Nucleus accumbens (tissue), 56 donors: ENCODE measurements at regions not wholly inside any gene's neighbourhood (a gene's known extent, or its start where the extent isn't known, plus 50 kb on each side); places are given as distances from the start of the nearest gene placed in this dataset.

ENCODE experiments used
- DNase-seq, 56 donors: peaks; one replicate each; lab custom pipeline; 2025; lab: John Stamatoyannopoulos, UW

DNA sequence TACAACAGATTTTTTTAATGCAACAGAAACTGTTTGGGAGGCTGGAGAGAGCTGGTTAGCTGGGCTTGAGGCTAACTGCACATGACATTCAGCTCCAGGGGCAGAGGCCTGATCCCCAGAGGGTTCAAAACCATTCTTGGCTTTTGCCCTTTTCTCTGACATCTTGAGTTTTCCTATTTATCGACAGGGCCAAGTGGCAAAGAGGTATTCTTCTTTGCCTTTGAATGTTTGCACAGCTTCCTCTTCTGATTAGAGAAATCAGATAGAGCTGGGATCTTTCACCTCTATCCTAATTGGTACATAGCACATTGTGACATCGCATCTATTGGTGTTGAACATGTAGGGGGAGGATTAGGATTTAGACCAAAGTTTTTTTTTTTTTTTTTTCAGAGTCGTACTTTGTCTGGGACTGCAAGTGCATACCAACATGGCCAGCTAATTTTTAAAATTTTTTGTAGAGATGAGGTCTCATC, 143.7 kb downstream of the ACTBL2 start:
- DNase-seq, result no peak

GRCh38 chr5:57338068-57338867, 144.3 kb downstream of the ACTBL2 start:
- DNase-seq, result no peak

DNA sequence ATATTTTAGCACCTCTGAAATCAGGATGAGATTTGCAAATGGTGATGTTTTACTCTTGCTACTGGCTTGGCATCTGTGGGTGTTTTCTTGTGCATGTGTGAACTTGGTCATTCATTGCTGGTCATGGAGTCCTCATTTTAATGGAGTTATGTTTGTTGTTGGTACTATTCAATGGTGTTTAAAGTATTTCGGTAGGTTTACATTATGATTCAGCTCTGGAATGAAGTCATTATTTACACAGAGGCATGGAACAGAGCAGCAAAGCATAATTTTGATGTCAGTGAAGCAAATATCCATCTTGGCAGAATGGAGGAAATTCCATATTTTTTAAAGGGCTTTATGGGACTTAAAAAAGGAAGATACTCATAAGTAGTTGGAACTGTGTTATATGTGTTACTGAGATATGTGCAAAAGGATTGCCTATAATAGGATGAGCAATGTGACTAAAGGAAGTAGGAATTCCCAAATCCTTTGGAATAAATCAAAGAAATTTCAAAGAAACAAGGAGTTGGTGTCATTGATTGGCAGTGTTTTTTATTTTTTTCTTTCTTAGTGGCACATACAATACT, 147.4 kb downstream of the ACTBL2 start:
- no peak for DNase-seq

DNA sequence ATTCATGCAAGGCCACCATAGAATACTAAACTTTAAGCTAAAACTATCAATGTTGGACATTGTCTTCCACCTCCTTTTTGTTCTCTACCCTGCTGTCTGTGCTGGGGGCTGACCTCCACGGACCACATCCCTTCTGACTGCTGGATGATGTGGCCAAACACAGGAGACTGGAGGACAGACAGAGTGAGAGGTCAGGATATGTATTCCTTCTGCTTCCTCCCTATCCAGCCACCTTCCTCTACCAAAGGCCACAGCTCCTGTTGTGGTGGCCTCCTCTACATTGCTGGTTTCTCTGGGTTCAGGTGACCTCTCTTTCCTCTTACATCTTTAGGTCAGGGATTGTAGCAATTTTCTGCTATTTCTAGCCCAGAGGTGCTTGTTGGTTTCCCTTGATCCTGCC, 148.1 kb downstream of the ACTBL2 start:
- no peak for DNase-seq

DNA sequence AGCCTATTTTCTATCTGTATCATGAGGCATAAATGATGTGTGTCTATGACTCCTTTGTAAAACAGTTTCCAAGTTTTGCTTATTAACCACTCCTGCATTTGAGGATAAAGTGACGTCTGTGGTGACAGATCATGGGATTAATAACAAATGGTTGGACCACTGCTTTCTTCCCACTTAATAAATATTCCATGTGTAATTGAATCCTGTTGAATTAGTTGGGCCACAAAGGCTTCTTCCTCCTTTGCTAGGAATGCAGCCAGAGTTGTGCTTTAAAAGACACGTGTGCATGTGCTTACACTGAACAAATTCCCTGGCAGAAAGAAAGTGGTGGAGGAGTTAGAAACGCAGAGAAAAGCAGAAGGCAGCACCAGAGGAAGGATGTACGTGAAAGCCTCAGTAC, 150.2 kb downstream of the ACTBL2 start:
- DNase-seq, result no peak

DNA sequence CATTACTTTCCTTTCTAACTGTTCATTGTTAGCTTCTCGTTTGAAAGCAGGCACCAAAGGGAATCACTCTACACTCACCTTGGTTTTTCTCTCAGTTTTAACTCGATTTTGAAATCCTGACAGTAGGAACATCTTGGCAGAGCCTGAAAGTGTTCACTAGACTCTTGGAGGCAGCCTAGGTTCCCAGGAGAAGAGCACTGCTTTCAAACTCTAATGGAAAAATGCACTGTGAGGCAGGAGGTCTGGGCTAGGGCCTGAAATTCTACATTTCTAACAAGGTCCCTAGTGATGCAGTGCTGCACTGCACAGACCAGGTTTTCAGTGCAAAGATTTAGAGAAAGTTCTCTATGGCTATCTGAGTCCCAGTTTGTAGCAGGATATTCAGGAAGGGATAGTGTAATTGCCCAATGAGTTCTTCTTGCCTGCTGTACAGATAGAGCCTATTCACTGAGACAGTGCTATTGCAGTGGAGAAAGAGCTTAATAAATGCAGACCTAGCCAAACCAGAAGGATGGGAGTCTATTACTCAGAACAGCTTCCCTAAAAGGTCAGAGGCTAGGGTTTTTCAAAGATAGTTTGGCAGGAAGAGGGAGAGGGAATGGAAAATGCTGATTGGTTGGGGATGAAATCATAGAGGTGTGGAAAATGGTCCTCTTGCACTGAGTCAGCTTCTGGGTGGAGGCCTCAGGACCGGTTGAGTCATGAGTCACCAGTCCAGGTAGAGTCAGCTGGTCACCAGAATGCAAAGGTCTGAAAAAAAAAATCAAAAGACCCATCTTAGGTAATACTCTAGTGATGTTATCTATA, 153.9 kb downstream of the GPBP1 start:
- DNase-seq, result no peak

- DNase-seq, result no peak
Observed at GRCh38 chr5:57325678-57326397, 152.0 kb downstream of the GPBP1 start.

DNA sequence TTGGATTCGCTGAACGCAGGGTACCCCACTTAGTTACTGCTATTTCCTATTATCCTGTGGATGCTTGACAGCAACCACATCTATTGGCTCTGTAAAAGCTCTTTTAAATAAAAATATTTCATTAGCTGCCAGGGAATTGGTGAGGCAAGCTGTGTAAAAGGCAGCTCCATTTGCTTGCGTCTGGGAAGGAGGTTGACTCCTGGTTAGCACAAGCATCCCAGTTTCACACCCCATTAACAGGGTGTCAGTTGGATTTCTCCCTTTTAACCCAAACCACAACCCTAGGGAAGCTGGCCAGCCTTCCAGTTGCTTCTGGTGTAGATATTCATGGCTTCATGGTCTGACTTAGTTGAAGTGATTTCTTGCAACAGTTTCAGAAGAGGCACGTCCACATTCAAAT, 151.0 kb downstream of the GPBP1 start:
- DNase-seq, result no peak

GRCh38 chr5:57324181-57324580, 150.3 kb downstream of the GPBP1 start:
- no peak for DNase-seq

- DNase-seq, result no peak
Observed at GRCh38 chr5:57320582-57320981, 146.7 kb downstream of the GPBP1 start.

DNA sequence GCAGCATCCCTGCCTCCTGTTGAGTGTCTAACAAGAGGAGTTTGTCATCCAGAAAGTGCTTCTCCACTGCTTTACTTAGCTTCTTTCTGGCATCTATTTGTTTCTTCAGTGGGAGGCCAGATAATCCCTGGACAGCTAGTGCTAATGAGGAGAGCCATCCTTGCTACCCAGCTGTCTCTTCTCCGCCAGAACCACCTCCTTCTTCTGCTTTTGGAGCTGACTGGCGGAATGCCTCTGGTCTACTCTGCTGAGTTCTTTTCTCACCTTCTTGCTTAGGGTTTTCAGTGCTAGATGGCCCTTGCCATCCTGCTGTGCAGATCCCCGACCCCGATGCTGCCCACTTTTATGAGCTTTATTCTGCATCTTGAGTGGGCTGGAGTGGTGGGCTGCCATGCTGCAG, 145.8 kb downstream of the GPBP1 start:
- no peak for DNase-seq

GRCh38 chr5:57318251-57318650, 144.4 kb downstream of the GPBP1 start:
- no peak for DNase-seq

GRCh38 chr5:57317341-57317740, 143.5 kb downstream of the GPBP1 start:
- DNase-seq, result no peak

DNA sequence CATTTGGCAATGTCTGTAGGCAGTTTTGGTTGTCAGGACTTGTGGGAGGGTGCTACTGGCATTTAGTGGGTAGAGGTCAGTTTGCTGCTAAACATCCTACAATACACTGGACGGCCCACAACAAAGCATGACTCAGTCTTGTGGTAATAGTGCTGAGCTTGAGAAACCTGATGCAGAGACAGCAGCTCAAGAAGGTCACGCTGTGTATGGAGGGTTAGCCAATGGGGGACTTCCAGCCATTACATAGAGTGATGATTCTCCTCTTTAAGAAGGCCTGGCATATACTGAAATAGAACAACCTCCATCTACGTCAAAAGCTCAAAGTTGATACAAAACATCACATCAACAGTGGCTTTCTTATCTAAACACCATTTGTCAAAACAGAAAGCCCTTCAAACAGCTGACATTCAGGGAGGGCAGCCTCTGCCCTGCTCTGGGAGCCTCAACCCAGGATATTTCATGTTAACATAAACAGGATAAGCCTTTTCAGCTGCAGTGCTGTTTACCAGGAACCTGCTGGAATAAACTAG, 143.0 kb downstream of the GPBP1 start:
- DNase-seq, result no peak

GRCh38 chr5:57315941-57316340, 142.1 kb downstream of the GPBP1 start:
- DNase-seq, result no peak
